A549 (cell line): ENCODE measurements at regions not wholly inside any gene's neighbourhood (a gene's known extent, or its start where the extent isn't known, plus 50 kb on each side); places are given as distances from the start of the nearest gene placed in this dataset.

Experiments
- BHLHE40 ChIP-seq: IDR thresholded peaks from 2 replicates; pipeline ENCODE4 v1.6.1; 2012; ENCODE audit warnings: low read depth, low read length, inconsistent platforms
- CTCF ChIP-seq: fragments of >200 bp; sonication (Bioruptor Twin); formaldehyde crosslinking; IDR thresholded peaks from 3 replicates; pipeline ENCODE4 v1.5.1; 2016

- TF ChIP-seq CTCF, result no peak
- no peak for TF ChIP-seq BHLHE40
These were observed 274.7 kb downstream of the RND3 start for GRCh38 chr2:150212722-150213171.
